ENCODE measurements at regions not wholly inside any gene's neighbourhood (a gene's known extent, or its start where the extent isn't known, plus 50 kb on each side); places are given as distances from the start of the nearest gene placed in this dataset.

DNA sequence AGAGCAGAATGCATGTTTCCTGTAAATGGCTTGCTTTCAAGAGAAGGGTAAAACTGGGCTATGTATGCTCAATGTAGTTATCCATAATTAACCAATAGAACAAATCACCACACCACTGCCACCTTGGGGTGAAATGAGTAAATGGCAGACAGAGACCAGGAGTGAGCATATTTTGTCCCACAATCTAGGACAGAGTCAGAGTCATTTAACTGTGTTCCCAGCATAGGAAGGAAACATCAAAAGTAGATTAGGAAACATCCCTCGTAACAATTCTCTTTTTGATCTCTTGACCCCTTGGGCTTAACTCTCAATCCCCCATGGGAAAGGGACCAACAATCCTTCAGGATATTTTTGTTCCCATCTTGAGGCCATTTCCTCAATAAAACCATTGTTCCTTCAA is 224.8 kb downstream of the NHLRC3 start:
- no peaks in the 10 kb centered on the region for H3K36me3 ChIP-seq
- no peaks in the 10 kb centered on the region for H3K27me3 ChIP-seq
- WGBS, 3 donors = 12 to 18% (median 15%) methylated on average over 1 of the region's 1 CpG
- peak in 1 of 3 donors; percentile 48 for TF ChIP-seq CTCF (IDR thresholded peaks at IDR 0.05)
- no peak for TF ChIP-seq POLR2A (IDR thresholded peaks at IDR 0.05)
- no peak for TF ChIP-seq EP300 (IDR thresholded peaks at IDR 0.05)
- peak in 2 of 5 donors; percentile 23 to 38 for DNase-seq
- intact Hi-C loops (cut with DNase I) = loop anchor here in 3 of 4 donors (10.0 kb wide), 2 partner anchors 118 to 352 kb away; no protein-coding TSS in a partner anchor
- H3K4me3 ChIP-seq = no peak overlapping the region
- peaks cover 2% of the 10 kb centered on the region for H3K4me1 ChIP-seq (ENCODE audit: insufficient read depth)
- no peaks in the 10 kb centered on the region for H3K9me3 ChIP-seq
- no peak overlapping the region for H3K27ac ChIP-seq

- WGBS, 3 donors = 47 to 68% (median 64%) methylated on average over 2 of the region's 2 CpGs
- no peaks in the 10 kb centered on the region for H3K9me3 ChIP-seq
- no peaks in the 10 kb centered on the region for H3K27me3 ChIP-seq
- TF ChIP-seq EP300 (IDR thresholded peaks at IDR 0.05) = no peak
- TF ChIP-seq CTCF (IDR thresholded peaks at IDR 0.05) = no peak
- TF ChIP-seq POLR2A (IDR thresholded peaks at IDR 0.05) = no peak
- H3K4me1 ChIP-seq (ENCODE audit: insufficient read depth) = peaks cover 2% of the 10 kb centered on the region
- intact Hi-C loops (cut with DNase I) = loop anchor here in 3 of 4 donors (10.0 kb wide), 2 partner anchors 119 to 351 kb away; no protein-coding TSS in a partner anchor
- no peaks in the 10 kb centered on the region for H3K36me3 ChIP-seq
- no peak overlapping the region for H3K4me3 ChIP-seq
- H3K27ac ChIP-seq = no peak overlapping the region
- DNase-seq = no peak
These were observed 225.3 kb downstream of the NHLRC3 start for GRCh38 chr13:39263531-39263930.

DNA sequence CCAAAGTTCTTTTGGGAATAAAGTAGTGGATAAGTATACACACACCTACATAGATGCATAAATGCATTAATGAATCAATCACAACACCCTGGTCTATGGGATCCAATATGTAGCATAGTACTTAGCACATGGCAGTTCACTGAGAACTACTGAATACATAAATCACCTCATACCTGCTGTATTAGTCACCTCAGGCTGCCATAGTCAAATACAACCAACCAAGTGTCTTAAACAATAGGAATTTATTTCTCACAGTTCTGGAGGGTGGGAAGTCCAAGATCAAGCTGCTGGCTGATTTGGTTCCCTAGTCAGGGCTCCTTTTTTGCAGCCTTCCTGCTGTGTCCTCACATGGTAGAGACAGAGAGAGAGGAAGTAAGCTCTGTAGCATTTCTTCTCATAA is 228.2 kb downstream of the NHLRC3 start:
- Histone ChIP-seq H3K4me3 (no peak overlapping the region), H3K27ac (no peak overlapping the region), H3K9me3 (no peaks in the 10 kb centered on the region), H3K27me3 (no peaks in the 10 kb centered on the region), H3K4me1 (ENCODE audit: insufficient read depth) (no peaks in the 10 kb centered on the region), H3K36me3 (no peaks in the 10 kb centered on the region)
- no peak for DNase-seq
- intact Hi-C loops (cut with DNase I) = loop anchor here in 3 of 4 donors (10.0 kb wide), 2 partner anchors 122 to 348 kb away; no protein-coding TSS in a partner anchor
- TF ChIP-seq CTCF (IDR thresholded peaks at IDR 0.05) (no peak), POLR2A (IDR thresholded peaks at IDR 0.05) (no peak), EP300 (IDR thresholded peaks at IDR 0.05) (no peak)

- 85 to 89% (median 89%) methylated on average over 3 of the region's 3 CpGs for WGBS, 3 donors
These were observed 230.1 kb downstream of the NHLRC3 start for GRCh38 chr13:39268398-39268797.

More at GRCh38 chr13:39268398-39268797, 230.1 kb downstream of the NHLRC3 start:
- DNase-seq = no peak
- no peak overlapping the region for H3K27ac ChIP-seq
- no peaks in the 10 kb centered on the region for H3K27me3 ChIP-seq
- H3K4me1 ChIP-seq (ENCODE audit: insufficient read depth) = no peaks in the 10 kb centered on the region
- no peak overlapping the region for H3K4me3 ChIP-seq
- H3K9me3 ChIP-seq = no peaks in the 10 kb centered on the region
- H3K36me3 ChIP-seq = no peaks in the 10 kb centered on the region
- intact Hi-C loops (cut with DNase I) = loop anchor here in 3 of 4 donors (10.0 kb wide), 2 partner anchors 124 to 346 kb away; no protein-coding TSS in a partner anchor
- TF ChIP-seq CTCF (IDR thresholded peaks at IDR 0.05) (no peak), EP300 (IDR thresholded peaks at IDR 0.05) (no peak), POLR2A (IDR thresholded peaks at IDR 0.05) (no peak)
